WTC11 (cell line): ENCODE measurements at regions not wholly inside any gene's neighbourhood (a gene's known extent, or its start where the extent isn't known, plus 50 kb on each side); places are given as distances from the start of the nearest gene placed in this dataset.
"Not testable (repeated sequence)": the region's sequence is repeated elsewhere in the genome, so short reads cannot be mapped to it uniquely, and the experiment has no call there.

Experiments
- ATAC-seq: fragments of 200-7000 bp; cut with Tn5 transposase; 2 replicates; pipeline ENCODE4 v1.10.0; 2021; ENCODE audit warnings: mild to moderate bottlenecking, moderate library complexity
- CTCF ChIA-PET: fragments of 300-600 bp; sonication (Branson Sonifier 250); formaldehyde crosslinking; loops from one replicate; lab custom pipeline; 2021; ENCODE audit warnings: antibody characterized with exemption; lab: Charles Lee
- POLR2A ChIA-PET: fragments of 350-600 bp; sonication (Branson Sonifier 250); formaldehyde crosslinking; loops from one replicate; lab custom pipeline; 2021; ENCODE audit warnings: antibody characterized with exemption; lab: Charles Lee
- DNase-seq: peaks from one replicate; pipeline ENCODE4 v3.0.0; 2021; ENCODE audit warnings: low spot score
- H3K27ac Mint-ChIP-seq: 2 replicates; pipeline ENCODE4 v1.8.0; 2021; ENCODE audit warnings: mixed read lengths
- H3K27me3 Mint-ChIP-seq: 2 replicates; pipeline ENCODE4 v1.8.0; 2021; ENCODE audit warnings: low read depth, mild to moderate bottlenecking, moderate library complexity, mixed read lengths
- H3K36me3 Mint-ChIP-seq: 2 replicates; pipeline ENCODE4 v1.8.0; 2021; ENCODE audit warnings: mixed read lengths
- H3K4me1 Mint-ChIP-seq: 2 replicates; pipeline ENCODE4 v1.8.0; 2022; ENCODE audit warnings: mixed read lengths
- H3K4me3 Mint-ChIP-seq: 2 replicates; pipeline ENCODE4 v1.8.0; 2021; ENCODE audit warnings: mild to moderate bottlenecking, moderate library complexity, mixed read lengths
- H3K9me3 Mint-ChIP-seq: 2 replicates; pipeline ENCODE4 v1.8.0; 2021; ENCODE audit warnings: mixed read lengths
- CBFB ChIP-seq: sonication (generic); formaldehyde crosslinking; IDR thresholded peaks from 2 replicates; pipeline ENCODE4 v1.8.1; 2022; ENCODE audit warnings: mild to moderate bottlenecking, low read depth, missing genetic modification reagents
- CREM ChIP-seq: sonication (generic); formaldehyde crosslinking; IDR thresholded peaks from 2 replicates; pipeline ENCODE4 v1.8.1; 2022; ENCODE audit warnings: mild to moderate bottlenecking, missing genetic modification reagents, moderate library complexity
- ELF4 ChIP-seq: sonication (generic); formaldehyde crosslinking; IDR thresholded peaks from 2 replicates; pipeline ENCODE4 v1.8.1; 2022; ENCODE audit warnings: low read depth, mild to moderate bottlenecking, moderate library complexity, missing genetic modification reagents
- EMX1 ChIP-seq: fragments of 250-450 bp; sonication (Bioruptor Pico); IDR thresholded peaks from 2 replicates; pipeline ENCODE4 v1.8.0; 2021; ENCODE audit warnings: mild to moderate bottlenecking
- FOXK1 ChIP-seq: sonication (generic); formaldehyde crosslinking; IDR thresholded peaks from 2 replicates; pipeline ENCODE4 v1.8.0; 2022; ENCODE audit warnings: mild to moderate bottlenecking, moderate library complexity, missing genetic modification reagents
- GRHL2 ChIP-seq: fragments of 250-450 bp; sonication (Bioruptor Pico); IDR thresholded peaks from 2 replicates; pipeline ENCODE4 v1.8.0; 2022; ENCODE audit warnings: mild to moderate bottlenecking, moderate library complexity; ENCODE audit not compliant: insufficient replicate concordance, severe bottlenecking
- KAT7 ChIP-seq: sonication (generic); formaldehyde crosslinking; IDR thresholded peaks from 2 replicates; pipeline ENCODE4 v1.8.1; 2023; ENCODE audit warnings: missing genetic modification reagents, mild to moderate bottlenecking, borderline replicate concordance
- NFYB ChIP-seq: sonication (generic); formaldehyde crosslinking; conservative IDR thresholded peaks from 2 replicates; pipeline ENCODE4 v1.8.0; 2022; ENCODE audit warnings: low read depth, missing genetic modification reagents
- PREB ChIP-seq: sonication (generic); formaldehyde crosslinking; IDR thresholded peaks from 2 replicates; pipeline ENCODE4 v1.8.1; 2022; ENCODE audit warnings: mild to moderate bottlenecking, missing genetic modification reagents, moderate library complexity, borderline replicate concordance
- SMAD4 ChIP-seq: sonication (generic); formaldehyde crosslinking; IDR thresholded peaks from 2 replicates; pipeline ENCODE4 v1.8.0; 2022; ENCODE audit warnings: mild to moderate bottlenecking, missing genetic modification reagents
- TEAD4 ChIP-seq: sonication (generic); formaldehyde crosslinking; IDR thresholded peaks from 2 replicates; pipeline ENCODE4 v1.8.0; 2022; ENCODE audit warnings: mild to moderate bottlenecking, missing genetic modification reagents
- ZMAT4 ChIP-seq: fragments of 250-450 bp; sonication (Bioruptor Pico); IDR thresholded peaks from 2 replicates; pipeline ENCODE4 v1.9.0; 2021; ENCODE audit warnings: mild to moderate bottlenecking
- ZNF121 ChIP-seq: sonication (generic); formaldehyde crosslinking; IDR thresholded peaks from 2 replicates; pipeline ENCODE4 v1.8.0; 2023; ENCODE audit warnings: missing genetic modification reagents
- ZNF512 ChIP-seq: sonication (generic); formaldehyde crosslinking; IDR thresholded peaks from 2 replicates; pipeline ENCODE4 v1.8.1; 2022; ENCODE audit warnings: missing genetic modification reagents, borderline replicate concordance
- TF ChIP-seq, protein P1 (sequence below): fragments of 250-450 bp; sonication (Bioruptor Pico); IDR thresholded peaks from 2 replicates; pipeline ENCODE4 v1.9.0; 2021; ENCODE audit warnings: mild to moderate bottlenecking, borderline replicate concordance
- TF ChIP-seq, protein P2 (sequence below): fragments of 250-450 bp; sonication (Bioruptor Pico); conservative IDR thresholded peaks from 2 replicates; pipeline ENCODE4 v1.9.0; 2021; ENCODE audit warnings: mild to moderate bottlenecking

GRCh38 chr9:103193992-103194391 is 198.9 kb downstream of the CYLC2 start (continued):
- TF ChIP-seq ELF4 (CRISPR knock-in tag) (no peak), GRHL2 (CRISPR knock-in tag) (no peak), PREB (no peak), ZMAT4 (CRISPR knock-in tag) (no peak), NFYB (CRISPR knock-in tag) (no peak), CREM (CRISPR knock-in tag) (no peak), TEAD4 (no peak), EMX1 (CRISPR knock-in tag) (no peak), KAT7 (no peak), SMAD4 (CRISPR knock-in tag) (no peak), CBFB (CRISPR knock-in tag) (no peak), ZNF121 (no peak), ZNF512 (no peak)
- TF ChIP-seq, protein P1, sequence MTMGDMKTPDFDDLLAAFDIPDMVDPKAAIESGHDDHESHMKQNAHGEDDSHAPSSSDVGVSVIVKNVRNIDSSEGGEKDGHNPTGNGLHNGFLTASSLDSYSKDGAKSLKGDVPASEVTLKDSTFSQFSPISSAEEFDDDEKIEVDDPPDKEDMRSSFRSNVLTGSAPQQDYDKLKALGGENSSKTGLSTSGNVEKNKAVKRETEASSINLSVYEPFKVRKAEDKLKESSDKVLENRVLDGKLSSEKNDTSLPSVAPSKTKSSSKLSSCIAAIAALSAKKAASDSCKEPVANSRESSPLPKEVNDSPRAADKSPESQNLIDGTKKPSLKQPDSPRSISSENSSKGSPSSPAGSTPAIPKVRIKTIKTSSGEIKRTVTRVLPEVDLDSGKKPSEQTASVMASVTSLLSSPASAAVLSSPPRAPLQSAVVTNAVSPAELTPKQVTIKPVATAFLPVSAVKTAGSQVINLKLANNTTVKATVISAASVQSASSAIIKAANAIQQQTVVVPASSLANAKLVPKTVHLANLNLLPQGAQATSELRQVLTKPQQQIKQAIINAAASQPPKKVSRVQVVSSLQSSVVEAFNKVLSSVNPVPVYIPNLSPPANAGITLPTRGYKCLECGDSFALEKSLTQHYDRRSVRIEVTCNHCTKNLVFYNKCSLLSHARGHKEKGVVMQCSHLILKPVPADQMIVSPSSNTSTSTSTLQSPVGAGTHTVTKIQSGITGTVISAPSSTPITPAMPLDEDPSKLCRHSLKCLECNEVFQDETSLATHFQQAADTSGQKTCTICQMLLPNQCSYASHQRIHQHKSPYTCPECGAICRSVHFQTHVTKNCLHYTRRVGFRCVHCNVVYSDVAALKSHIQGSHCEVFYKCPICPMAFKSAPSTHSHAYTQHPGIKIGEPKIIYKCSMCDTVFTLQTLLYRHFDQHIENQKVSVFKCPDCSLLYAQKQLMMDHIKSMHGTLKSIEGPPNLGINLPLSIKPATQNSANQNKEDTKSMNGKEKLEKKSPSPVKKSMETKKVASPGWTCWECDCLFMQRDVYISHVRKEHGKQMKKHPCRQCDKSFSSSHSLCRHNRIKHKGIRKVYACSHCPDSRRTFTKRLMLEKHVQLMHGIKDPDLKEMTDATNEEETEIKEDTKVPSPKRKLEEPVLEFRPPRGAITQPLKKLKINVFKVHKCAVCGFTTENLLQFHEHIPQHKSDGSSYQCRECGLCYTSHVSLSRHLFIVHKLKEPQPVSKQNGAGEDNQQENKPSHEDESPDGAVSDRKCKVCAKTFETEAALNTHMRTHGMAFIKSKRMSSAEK (CRISPR knock-in tag) = no peak
- TF ChIP-seq, all 79 proteins: peak for 0

DNA sequence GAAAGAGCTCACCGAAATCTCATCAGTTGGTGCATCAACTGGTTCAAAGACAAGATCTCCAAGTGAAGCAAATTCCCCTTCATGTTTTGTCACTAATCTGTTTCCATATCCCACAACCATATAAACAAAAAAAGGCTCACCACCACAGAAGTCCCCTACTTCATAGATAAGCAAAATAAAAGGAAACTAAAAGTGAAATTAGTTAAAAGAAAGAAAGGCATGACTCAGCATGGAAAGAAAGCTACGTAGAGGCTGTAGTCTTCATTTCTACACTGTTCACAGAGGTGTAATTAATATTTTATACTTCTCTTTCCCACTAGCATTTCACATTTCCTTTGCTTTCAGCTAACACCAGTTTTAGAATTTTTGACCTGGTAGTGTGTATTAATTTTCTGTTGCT is 208.0 kb downstream of the CYLC2 start:
- peaks cover 7% of the 10 kb centered on the region for H3K9me3 Mint-ChIP-seq
- no peak for DNase-seq

GRCh38 chr9:103205881-103206585 is 210.9 kb downstream of the CYLC2 start:
- H3K4me1 Mint-ChIP-seq, H3K27ac Mint-ChIP-seq, H3K4me3 Mint-ChIP-seq, DNase-seq, ATAC-seq, H3K27me3 Mint-ChIP-seq, CTCF ChIA-PET, POLR2A ChIA-PET: not testable (repeated sequence)
- Mint-ChIP-seq H3K9me3 (peaks cover 33% of the 10 kb centered on the region), H3K36me3 (peaks cover 13% of the 10 kb centered on the region)

More for the DNA sequence above, 208.0 kb downstream of the CYLC2 start:
- POLR2A ChIA-PET = no interaction called here
- no peak for ATAC-seq
- H3K4me1 Mint-ChIP-seq = no peaks in the 10 kb centered on the region
- H3K27ac Mint-ChIP-seq = no peak overlapping the region
- no peaks in the 10 kb centered on the region for H3K36me3 Mint-ChIP-seq
- CTCF ChIA-PET = no interaction called here
- H3K4me3 Mint-ChIP-seq = no peak overlapping the region
- no peaks in the 10 kb centered on the region for H3K27me3 Mint-ChIP-seq
- TF ChIP-seq TEAD4 (no peak), KAT7 (no peak), CBFB (CRISPR knock-in tag) (no peak), FOXK1 (no peak)
- TF ChIP-seq, protein P2, sequence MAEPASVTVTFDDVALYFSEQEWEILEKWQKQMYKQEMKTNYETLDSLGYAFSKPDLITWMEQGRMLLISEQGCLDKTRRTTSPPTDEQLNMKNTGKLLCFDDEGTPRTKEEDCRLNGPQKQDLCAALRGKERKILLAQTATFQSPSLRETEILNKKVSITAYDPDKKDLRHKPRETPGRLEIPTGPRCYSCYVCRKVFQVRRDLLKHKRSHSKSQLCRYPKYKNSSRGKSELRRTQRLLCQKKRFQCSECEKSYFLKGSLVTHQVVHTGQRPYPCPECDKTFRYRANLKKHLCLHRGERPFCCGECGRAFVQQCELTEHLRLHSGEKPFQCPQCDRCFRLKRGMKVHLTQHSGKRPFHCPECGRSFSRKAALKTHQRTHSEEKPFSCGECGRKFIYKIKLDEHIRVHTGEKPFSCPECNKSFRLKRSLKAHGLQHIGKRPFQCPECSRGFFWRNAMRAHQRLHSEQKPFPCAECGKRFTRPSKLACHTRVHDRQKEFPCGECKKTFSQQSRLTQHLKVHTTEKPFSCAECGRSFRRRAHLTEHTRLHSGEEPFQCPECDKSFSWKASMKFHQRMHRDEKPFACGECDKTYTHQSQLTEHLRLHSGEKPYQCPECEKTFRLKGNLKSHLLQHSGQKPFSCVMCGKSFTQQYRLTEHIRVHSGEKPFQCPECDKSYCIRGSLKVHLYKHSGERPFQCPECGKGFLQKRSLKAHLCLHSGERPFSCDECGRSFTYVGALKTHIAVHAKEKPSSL (CRISPR knock-in tag) = no peak
